ENCODE measurements at regions not wholly inside any gene's neighbourhood (a gene's known extent, or its start where the extent isn't known, plus 50 kb on each side); places are given as distances from the start of the nearest gene placed in this dataset.

DNA sequence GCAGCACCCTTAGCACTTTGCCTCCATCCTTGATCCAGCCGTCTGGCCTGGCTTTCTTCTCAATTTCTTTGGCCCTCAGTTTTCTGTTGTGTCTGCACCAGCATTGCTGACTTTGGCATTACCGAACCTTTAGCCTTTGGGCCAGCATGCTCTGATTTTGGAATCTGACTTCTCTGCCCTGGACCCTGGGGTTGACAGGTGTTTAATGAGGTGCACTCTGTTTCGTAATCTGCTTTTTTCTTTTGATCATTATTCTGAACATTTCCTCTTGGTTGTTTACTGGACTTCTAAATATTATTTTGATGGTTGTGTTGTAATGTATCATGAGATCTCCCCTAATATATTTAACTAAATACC is 71.5 kb upstream of the ENPP6 start:
- Histone ChIP-seq H3K27ac (ENCODE audit: insufficient read depth, low read length) (no peak overlapping the region), H3K4me3 (ENCODE audit: insufficient read depth, low read depth, low read length) (no peak overlapping the region), H4K5ac (ENCODE audit: low read depth, low read length) (no peak overlapping the region)

More for the DNA sequence above, 71.5 kb upstream of the ENPP6 start:
- dilution Hi-C loops (cut with HindIII; ENCODE audit: low sequenced_read_pairs, unreplicated experiment) (no loop called here), intact Hi-C loops (cut with micrococcal nuclease) (no loop called here), in situ Hi-C loops (cut with MboI; ENCODE audit: low sequenced_read_pairs) (loop anchor here (5.0 kb wide), 1 partner anchor 188 kb away; no protein-coding TSS in a partner anchor)
- H2BK5ac ChIP-seq (ENCODE audit: low read depth, low read length, poor library complexity, severe bottlenecking) = no peak overlapping the region
- no peak overlapping the region for H3K4me2 ChIP-seq (ENCODE audit: low read depth, low read length)
- H3K9me3 ChIP-seq (ENCODE audit: control insufficient read depth, insufficient read depth, low read length) = no peaks in the 10 kb centered on the region
- no peak overlapping the region for H3K9ac ChIP-seq (ENCODE audit: low read depth, low read length)
- H3K56ac ChIP-seq (ENCODE audit: extremely low read depth, insufficient read depth, low read length) = no peak overlapping the region
- ChIA-PET POLR2A (ENCODE audit: unreplicated experiment) (no interaction called here), CTCF (no interaction called here)
- H4K91ac ChIP-seq (ENCODE audit: insufficient read depth, low read depth, low read length) = no peak overlapping the region
- H2BK120ac ChIP-seq (ENCODE audit: low read depth, low read length) = no peak overlapping the region
- WGBS, 2 experiments (ENCODE audit: extremely low coverage in 2 of 2, insufficient read length in 1 of 2) = no CpG with 5 or more reads among the region's 3 CpGs
- H3K9me1 ChIP-seq (ENCODE audit: insufficient read depth, low read length) = peaks cover 3% of the 10 kb centered on the region; the same call in 1 of the 2 replicates
- H3K4ac ChIP-seq (ENCODE audit: low read depth, low read length) = no peak overlapping the region
- no peak overlapping the region for H2BK20ac ChIP-seq (ENCODE audit: low read depth, low read length)
- no TSS peak for BruUV-seq (replicated peaks)
- no peaks in the 10 kb centered on the region for H3K36me3 ChIP-seq (ENCODE audit: control insufficient read depth, insufficient read depth, low read length)
- ATAC-seq (ENCODE audit: low read depth) (no peak), DNase-seq (no peak)
- no peaks in the 10 kb centered on the region for H3K79me1 ChIP-seq (ENCODE audit: low read depth in 1 of 2, low read length in 2 of 2)
- no peaks in the 10 kb centered on the region for H4K20me1 ChIP-seq (ENCODE audit: insufficient read depth, low read length)
- no peak overlapping the region for H2AK5ac ChIP-seq (ENCODE audit: low read depth, low read length)
- no peak for TF ChIP-seq ELK1 (IDR thresholded peaks at IDR 0.05; ENCODE audit: borderline replicate concordance, low read depth, low read length)
- no peak for TF ChIP-seq MAZ (IDR thresholded peaks at IDR 0.05; ENCODE audit: borderline replicate concordance, low read depth, low read length)
- TF ChIP-seq CEBPB (IDR thresholded peaks at IDR 0.05; ENCODE audit: low read depth, low read length) = 0 out of 2 replicates have a peak, but pooled peaks have one; percentile 4
- no peak overlapping the region for H2BK15ac ChIP-seq (ENCODE audit: low read depth, low read length)
- no peak overlapping the region for H3K18ac ChIP-seq (ENCODE audit: low read depth, low read length)
- peak overlapping the region; percentile 3 for H2AFZ ChIP-seq (replicated peaks; ENCODE audit: low read length, poor library complexity)
- H3K23ac ChIP-seq (ENCODE audit: low read depth, low read length) = no peak overlapping the region
- no peak overlapping the region for H2AK9ac ChIP-seq (replicated peaks; ENCODE audit: low read depth, low read length, poor library complexity)
- no peaks in the 10 kb centered on the region for H3K27me3 ChIP-seq (ENCODE audit: control insufficient read depth, insufficient read depth, low read length)
- H3K14ac ChIP-seq (replicated peaks; ENCODE audit: low read depth, low read length) = no peak overlapping the region
- H3K4me1 ChIP-seq (ENCODE audit: control insufficient read depth, insufficient read depth, low read length) = peaks cover 2% of the 10 kb centered on the region; the same call in 1 of the 2 replicates
- no peak overlapping the region for H4K8ac ChIP-seq (ENCODE audit: low read depth in 2 of 2, low read length in 2 of 2)

Data from IMR-90 (cell line).